CD4-positive, alpha-beta T cell treated with Interleukin-6 for 4 hours (primary cell): ENCODE measurements at regions not wholly inside any gene's neighbourhood (a gene's known extent, or its start where the extent isn't known, plus 50 kb on each side); places are given as distances from the start of the nearest gene placed in this dataset.
"Not testable (repeated sequence)": the region's sequence is repeated elsewhere in the genome, so short reads cannot be mapped to it uniquely, and the experiment has no call there.

Source experiments
- DNase-seq: peaks from one replicate; pipeline ENCODE4 v3.0.0-alpha.2; 2020; ENCODE audit warnings: mixed read lengths

GRCh38 chr16:21487956-21488355 lies 111.4 kb upstream of the METTL9 start:
- DNase-seq, result not testable (repeated sequence)

DNA sequence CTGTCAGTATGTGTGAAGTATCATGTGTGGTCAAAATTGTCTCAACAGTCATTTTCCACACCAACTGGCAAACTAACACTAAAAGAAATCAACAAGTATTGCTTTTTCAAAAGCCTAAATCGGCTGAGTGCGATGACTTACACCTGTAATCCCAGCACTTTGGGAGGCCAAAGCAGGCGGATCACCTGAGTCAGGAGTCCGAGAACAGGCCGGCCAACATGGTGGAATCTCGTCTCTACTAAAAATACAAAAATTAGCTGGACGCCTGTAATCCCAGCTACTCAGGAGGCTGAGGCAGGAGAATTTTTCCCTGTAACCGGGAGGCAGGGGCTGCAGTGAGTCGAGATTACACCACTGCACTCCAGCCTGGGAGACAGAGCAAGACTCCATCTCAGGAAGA lies 100.3 kb upstream of the METTL9 start:
- DNase-seq, result not testable (repeated sequence)

- peak; percentile 77 for DNase-seq
Measured at GRCh38 chr16:21501223-21501868, 98.0 kb upstream of the METTL9 start.

GRCh38 chr16:21501869-21502667 lies 97.3 kb upstream of the METTL9 start:
- peak; percentile 93 for DNase-seq

- not testable (repeated sequence) for DNase-seq
Measured at GRCh38 chr16:21503574-21503920, 95.8 kb upstream of the METTL9 start.

DNA sequence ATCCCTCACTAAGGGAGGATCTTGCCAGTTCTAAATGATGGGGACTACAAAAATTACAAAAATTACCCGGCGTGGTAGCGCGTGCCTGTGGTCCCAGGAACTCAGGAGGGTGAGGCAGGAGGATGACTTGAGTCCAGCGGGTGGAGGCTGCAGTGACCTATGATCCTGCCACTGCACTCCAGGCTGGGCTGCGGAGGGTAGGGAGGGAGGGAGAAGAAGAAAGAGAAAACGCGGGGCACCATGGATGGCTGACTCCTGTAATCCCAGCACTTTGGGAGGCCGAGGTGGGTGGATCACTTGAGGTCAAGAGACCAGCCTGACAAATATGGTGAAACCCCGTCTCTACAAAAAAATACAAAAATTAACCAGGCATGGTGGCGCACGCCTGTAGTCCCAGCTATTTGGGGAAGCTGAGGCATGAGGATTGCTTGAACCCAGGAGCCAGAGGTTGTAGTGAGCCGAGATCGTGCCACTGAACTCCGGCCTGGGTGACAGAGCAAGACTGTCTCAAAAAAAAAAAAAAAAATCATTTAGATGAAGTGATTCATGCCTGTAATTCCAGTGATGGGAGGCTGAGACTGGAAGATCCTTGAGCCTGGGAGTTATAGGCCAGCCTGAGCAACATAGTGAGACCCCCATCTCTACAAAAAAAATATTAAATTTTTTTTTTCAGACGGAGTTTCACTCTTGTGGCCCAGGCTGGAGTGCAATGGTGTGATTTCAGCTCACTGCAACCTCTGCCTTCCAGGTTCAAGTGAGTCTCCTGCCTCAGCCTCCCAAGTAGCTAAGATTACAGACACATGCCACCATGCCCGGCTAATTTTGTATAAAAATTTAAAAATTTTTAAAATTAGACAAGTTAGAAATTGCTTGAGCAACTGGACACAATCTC lies 95.2 kb upstream of the METTL9 start:
- not testable (repeated sequence) for DNase-seq

- DNase-seq, result not testable (repeated sequence)
Measured at GRCh38 chr16:21505751-21506520, 93.4 kb upstream of the METTL9 start.

DNA sequence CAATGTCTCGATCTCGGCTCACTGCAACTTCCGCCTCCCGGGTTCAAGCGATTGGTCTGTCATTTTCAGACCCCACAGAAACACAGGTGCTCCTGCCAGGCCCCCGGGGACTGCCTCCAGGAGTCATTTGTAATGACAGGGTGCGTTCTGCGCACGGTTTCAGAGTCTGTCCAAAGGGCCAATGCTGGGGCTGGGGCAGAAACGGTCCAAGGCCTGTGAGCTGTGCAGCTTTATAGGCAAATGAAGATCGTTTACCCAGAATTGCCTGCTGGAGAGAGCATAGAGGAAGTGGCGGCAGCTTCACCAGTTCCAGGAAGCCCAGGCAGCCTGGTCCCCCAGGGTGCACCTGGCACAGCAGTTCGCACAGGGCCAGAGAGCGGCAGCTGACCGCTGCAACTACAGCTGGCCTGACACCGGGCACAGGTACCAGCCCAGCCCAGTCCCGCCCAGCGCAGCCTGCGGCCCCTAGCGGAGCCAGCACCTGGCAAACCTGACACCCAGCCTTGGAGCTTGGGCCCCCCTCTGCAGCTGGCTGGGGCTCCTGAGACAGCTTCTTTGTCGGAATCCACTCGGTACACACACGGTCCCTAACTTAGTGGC lies 92.4 kb upstream of the METTL9 start:
- DNase-seq, result peak; percentile 68

GRCh38 chr16:21507631-21508305 lies 91.6 kb upstream of the METTL9 start:
- not testable (repeated sequence) for DNase-seq

- not testable (repeated sequence) for DNase-seq
Measured at GRCh38 chr16:21508661-21509436, 90.5 kb upstream of the METTL9 start.

- DNase-seq, result not testable (repeated sequence)
Measured at GRCh38 chr16:21509437-21510086, 89.8 kb upstream of the METTL9 start.

DNA sequence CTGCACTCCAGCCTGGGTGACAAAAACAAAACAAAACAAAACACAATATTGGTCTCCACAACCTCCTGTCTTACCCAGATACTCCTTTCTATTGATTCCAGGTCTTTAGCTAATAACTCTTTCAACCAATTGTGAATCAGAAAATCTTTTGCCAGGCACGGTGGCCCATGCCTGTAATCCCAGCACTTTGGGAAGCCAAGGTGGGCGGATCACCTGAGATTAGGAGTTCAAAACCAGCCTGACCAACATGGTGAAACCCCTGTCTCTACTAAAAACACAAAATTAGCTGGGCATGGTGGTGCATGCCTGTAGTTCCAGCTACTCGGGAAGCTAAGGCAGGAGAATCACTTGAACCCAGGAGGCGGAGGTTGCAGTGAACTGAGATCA lies 88.5 kb upstream of the METTL9 start:
- DNase-seq, result not testable (repeated sequence)

DNA sequence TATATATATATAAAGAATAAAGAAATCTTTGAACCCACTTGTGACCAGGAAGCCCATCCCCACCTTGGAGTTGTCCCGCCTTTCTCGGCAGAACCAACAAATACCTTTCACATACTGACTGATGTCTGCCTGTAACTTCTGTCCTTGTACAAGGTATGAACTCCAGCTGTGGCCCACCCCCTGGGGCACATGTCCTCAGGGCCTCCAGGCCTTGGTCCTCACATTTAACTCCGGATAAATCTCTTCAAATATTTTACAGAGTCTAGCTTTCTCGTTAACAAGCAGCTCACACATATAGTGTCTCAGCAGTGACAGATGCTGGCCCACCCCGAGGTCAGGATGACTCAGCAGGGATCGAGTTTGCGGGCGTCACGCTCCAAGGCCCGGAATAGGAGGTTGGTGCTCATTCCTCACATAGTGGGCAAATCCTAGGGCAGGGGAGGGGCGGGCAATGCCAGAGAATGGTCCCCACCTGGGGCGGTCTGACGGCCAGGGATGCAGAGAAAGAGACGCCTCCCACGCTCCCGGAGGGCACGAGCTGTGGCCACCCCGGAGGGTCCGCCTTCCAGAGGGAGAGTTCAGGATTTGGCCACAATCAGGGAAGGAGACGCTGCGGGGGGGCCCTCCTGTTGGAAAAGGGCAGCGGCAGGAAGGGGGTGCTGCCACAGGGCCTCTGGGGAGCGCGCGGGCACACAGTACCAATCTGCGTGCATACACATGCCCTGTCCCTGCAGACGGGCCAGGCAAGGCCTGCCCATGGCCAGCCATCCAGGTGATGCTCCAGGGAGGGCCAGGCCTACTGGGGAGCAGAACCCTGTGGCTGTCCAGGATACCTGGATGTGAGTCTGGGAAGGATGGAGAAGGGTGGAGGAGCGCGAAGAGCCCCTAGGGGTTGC lies 87.8 kb upstream of the METTL9 start:
- not testable (repeated sequence) for DNase-seq

DNA sequence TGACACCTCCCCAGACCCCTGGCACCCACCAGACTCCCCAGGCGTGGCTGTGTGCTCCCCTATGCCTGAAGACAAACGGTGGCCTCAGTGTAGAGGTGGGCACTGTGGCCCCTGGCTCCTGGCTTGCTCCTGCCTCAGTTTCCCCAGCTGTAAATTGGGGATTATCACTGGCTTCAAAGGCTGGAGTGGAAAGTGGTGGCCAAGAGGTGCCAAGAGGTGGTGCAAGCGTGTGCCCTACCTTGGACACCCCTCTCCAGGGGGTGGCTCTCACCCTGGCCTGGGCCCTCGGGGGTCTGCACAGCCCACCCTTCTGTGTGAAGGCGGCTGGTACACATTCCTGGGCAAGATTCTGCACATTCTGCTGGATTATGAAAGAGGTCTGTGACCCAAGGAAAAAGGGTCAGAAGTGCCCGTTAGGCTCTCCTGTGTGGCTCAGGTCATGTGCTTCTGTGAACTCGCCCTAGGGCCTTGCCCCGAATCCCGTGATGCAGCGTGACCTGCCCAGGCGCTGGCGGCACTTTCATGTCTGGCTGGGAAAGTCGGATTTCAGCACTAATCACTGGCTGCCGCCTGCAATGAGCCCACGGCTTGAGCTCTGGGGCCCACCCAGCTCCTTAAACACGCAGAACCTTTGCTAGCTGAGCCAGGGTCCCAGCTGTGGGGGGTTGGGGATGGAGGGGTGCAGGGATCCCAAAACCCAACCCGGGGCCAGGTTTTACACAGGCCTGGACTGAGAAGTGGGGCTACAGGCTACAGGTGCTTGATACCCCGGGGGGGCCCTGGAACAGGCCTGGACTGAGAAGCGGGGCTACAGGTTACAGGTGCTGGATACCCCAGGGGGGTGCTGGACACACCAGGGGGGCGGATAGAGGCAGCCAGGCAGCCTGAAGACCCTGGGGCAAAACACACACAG lies 86.8 kb upstream of the METTL9 start:
- not testable (repeated sequence) for DNase-seq

GRCh38 chr16:21513337-21513741 lies 86.0 kb upstream of the METTL9 start:
- DNase-seq, result not testable (repeated sequence)

- DNase-seq, result not testable (repeated sequence)
Measured at GRCh38 chr16:21513812-21514473, 85.4 kb upstream of the METTL9 start.

DNA sequence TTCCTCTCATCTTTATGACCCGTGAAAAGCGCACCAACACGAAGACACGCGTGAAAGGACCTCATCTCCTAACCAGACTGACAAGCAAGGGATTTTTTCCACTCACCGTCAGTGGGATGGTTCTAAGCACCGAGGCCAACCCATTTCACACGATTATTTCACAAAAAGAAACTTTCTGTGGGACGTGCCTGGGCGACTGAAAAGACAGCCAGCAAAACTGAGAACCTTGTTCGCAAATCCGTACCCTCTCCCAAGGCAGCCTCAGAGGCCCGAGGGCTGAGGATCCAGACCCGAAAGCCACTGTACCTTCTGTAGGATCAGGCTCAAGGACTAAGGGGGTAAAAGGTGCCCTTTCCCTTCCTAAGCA lies 84.9 kb upstream of the METTL9 start:
- not testable (repeated sequence) for DNase-seq
